Sigmoid colon (tissue), 6 donors: ENCODE measurements at regions not wholly inside any gene's neighbourhood (a gene's known extent, or its start where the extent isn't known, plus 50 kb on each side); places are given as distances from the start of the nearest gene placed in this dataset.
"Not testable (repeated sequence)": the region's sequence is repeated elsewhere in the genome, so short reads cannot be mapped to it uniquely, and the experiment has no call there.

Experiments used
- DNase-seq: peaks from one replicate; pipeline ENCODE4 v3.0.0-alpha.2; 2019
- H3K27ac ChIP-seq, 4 donors: fragments of 200-600 bp; sonication (generic); one replicate each; pipeline ENCODE4 v1.5.1; 2016 to 2019; ENCODE audit warnings: mild to moderate bottlenecking in 1 of 4
- H3K27me3 ChIP-seq, 3 donors: fragments of 200-600 bp; sonication (generic); one replicate each; pipeline ENCODE4 v1.5.1; 2019; ENCODE audit warnings: mild to moderate bottlenecking in 1 of 3
- H3K36me3 ChIP-seq, 4 donors: fragments of 200-600 bp; sonication (generic); one replicate each; pipeline ENCODE4 v1.5.1; 2016 to 2019
- H3K4me1 ChIP-seq, 4 donors: fragments of 200-600 bp; sonication (generic); one replicate each; pipeline ENCODE4 v1.5.1; 2017 to 2019
- H3K4me3 ChIP-seq, 4 donors: fragments of 200-600 bp; sonication (generic); one replicate each; pipeline ENCODE4 v1.5.1; 2017 to 2019; ENCODE audit warnings: mild to moderate bottlenecking in 2 of 4, moderate library complexity in 1 of 4
- H3K9me3 ChIP-seq, 4 donors: fragments of 200-600 bp in 3 of 4; sonication (generic) in 3 of 4; one replicate each; pipeline versions ENCODE4 v1.5.1 to v1.6.1; 2013 to 2019
- EP300 ChIP-seq, 4 donors: sonication (generic); formaldehyde crosslinking; IDR thresholded peaks; one replicate each; pipeline ENCODE4 v1.6.1; 2017; ENCODE audit warnings: antibody characterized with exemption in 4 of 4
- POLR2A ChIP-seq, 2 donors: fragments of 450-650 bp; IDR thresholded peaks; one replicate each; pipeline ENCODE4 v1.6.1; 2016; ENCODE audit warnings: antibody characterized with exemption in 2 of 2, mild to moderate bottlenecking in 2 of 2, moderate library complexity in 2 of 2
- POLR2AphosphoS5 ChIP-seq, 4 donors: sonication (generic); formaldehyde crosslinking; IDR thresholded peaks; one replicate each; pipeline ENCODE4 v1.6.1; 2017; ENCODE audit warnings: antibody characterized with exemption in 4 of 4
- WGBS, 2 donors: extraction: QIAGEN DNeasy Blood & Tissue Kit; methylation state at CpG; one replicate each; pipeline ENCODE4 v1.1.7; 2013; 5-methylcytosine and 5-hydroxymethylcytosine counted together
- intact Hi-C: fragments of 100-400 bp; cut with DNase I; formaldehyde crosslinking; loops from one replicate; pipeline ENCODE4 v1.15.1; 2023
- TF ChIP-seq, protein P1 (sequence below), 4 experiments: fragments of 450-650 bp in 3 of 4; fragments of 200-600 bp in 1 of 4; IDR thresholded peaks; one replicate each; pipeline ENCODE4 v1.5.1; 2016 to 2019; ENCODE audit warnings: antibody characterized with exemption in 4 of 4, mild to moderate bottlenecking in 3 of 4, moderate library complexity in 2 of 4
- donor health status: healthy with polysubstance abuse.
- donor health status: healthy.

GRCh38 chr2:139685090-139685983 is 905.1 kb upstream of the NXPH2 start:
- Histone ChIP-seq H3K9me3 (no peaks in the 10 kb centered on the region), H3K4me3 (no peak overlapping the region), H3K27ac (no peak overlapping the region), H3K36me3 (no peaks in the 10 kb centered on the region), H3K4me1 (no peaks in the 10 kb centered on the region), H3K27me3 (no peaks in the 10 kb centered on the region)
- no peak for DNase-seq
- intact Hi-C loops: no loop called here
- TF ChIP-seq, protein P1, sequence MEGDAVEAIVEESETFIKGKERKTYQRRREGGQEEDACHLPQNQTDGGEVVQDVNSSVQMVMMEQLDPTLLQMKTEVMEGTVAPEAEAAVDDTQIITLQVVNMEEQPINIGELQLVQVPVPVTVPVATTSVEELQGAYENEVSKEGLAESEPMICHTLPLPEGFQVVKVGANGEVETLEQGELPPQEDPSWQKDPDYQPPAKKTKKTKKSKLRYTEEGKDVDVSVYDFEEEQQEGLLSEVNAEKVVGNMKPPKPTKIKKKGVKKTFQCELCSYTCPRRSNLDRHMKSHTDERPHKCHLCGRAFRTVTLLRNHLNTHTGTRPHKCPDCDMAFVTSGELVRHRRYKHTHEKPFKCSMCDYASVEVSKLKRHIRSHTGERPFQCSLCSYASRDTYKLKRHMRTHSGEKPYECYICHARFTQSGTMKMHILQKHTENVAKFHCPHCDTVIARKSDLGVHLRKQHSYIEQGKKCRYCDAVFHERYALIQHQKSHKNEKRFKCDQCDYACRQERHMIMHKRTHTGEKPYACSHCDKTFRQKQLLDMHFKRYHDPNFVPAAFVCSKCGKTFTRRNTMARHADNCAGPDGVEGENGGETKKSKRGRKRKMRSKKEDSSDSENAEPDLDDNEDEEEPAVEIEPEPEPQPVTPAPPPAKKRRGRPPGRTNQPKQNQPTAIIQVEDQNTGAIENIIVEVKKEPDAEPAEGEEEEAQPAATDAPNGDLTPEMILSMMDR (IDR thresholded peaks at IDR 0.05): no peak
- TF ChIP-seq POLR2AphosphoS5 (IDR thresholded peaks at IDR 0.05) (no peak), POLR2A (IDR thresholded peaks at IDR 0.05) (no peak), EP300 (IDR thresholded peaks at IDR 0.05) (no peak)
- WGBS, 2 donors: 83 to 90% methylated on average over 5 of the region's 5 CpGs

DNA sequence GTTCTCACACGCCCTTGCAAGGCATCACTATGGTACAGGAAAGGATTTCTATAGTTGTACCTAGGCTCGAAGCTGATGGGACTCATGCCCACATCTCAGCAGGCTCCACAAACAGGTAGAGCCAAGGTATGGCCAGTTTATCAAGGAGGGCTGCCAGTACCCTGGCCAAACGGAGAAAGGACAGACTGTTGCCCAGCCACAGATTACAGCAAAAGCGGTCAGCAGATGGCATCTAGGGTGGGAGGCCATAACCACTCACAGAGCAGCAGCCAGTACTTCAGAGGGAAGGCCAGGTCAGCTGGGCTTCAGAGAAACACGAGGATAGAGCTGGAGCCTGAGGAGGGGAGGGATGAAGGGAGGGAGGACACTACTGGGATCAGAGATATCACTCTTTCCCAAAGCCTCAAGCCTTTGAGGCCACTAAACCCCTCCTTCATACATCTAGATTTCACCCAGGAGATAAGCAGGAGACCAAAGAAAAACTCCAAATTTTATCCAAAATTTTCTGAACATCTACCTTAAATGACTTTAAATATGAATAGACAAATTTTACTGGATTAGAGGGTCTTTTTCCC is 904.2 kb upstream of the NXPH2 start:
- TF ChIP-seq POLR2A (IDR thresholded peaks at IDR 0.05): no peak
- TF ChIP-seq, protein P1 (IDR thresholded peaks at IDR 0.05): no peak

GRCh38 chr2:139674577-139674976 is 894.4 kb upstream of the NXPH2 start:
- Histone ChIP-seq H3K27me3 (no peaks in the 10 kb centered on the region), H3K36me3 (no peaks in the 10 kb centered on the region), H3K4me1 (no peaks in the 10 kb centered on the region), H3K9me3 (no peaks in the 10 kb centered on the region), H3K4me3 (no peak overlapping the region), H3K27ac (no peak overlapping the region)
- no peak for DNase-seq
- TF ChIP-seq, protein P1 (IDR thresholded peaks at IDR 0.05): no peak
- TF ChIP-seq POLR2A (IDR thresholded peaks at IDR 0.05) (no peak), POLR2AphosphoS5 (IDR thresholded peaks at IDR 0.05) (no peak), EP300 (IDR thresholded peaks at IDR 0.05) (no peak)
- intact Hi-C loops: no loop called here

More for the DNA sequence above, 904.2 kb upstream of the NXPH2 start:
- no peaks in the 10 kb centered on the region for H3K9me3 ChIP-seq
- no peak for DNase-seq
- no peak overlapping the region for H3K4me3 ChIP-seq
- intact Hi-C loops: no loop called here
- H3K36me3 ChIP-seq: no peaks in the 10 kb centered on the region
- 80 to 82% methylated on average over 5 of the region's 5 CpGs for WGBS, 2 donors
- H3K27ac ChIP-seq: no peak overlapping the region
- no peaks in the 10 kb centered on the region for H3K27me3 ChIP-seq
- H3K4me1 ChIP-seq: no peaks in the 10 kb centered on the region

- DNase-seq, H3K4me1 ChIP-seq, H3K27me3 ChIP-seq, intact Hi-C loops, H3K27ac ChIP-seq, H3K36me3 ChIP-seq, H3K4me3 ChIP-seq, H3K9me3 ChIP-seq: not testable (repeated sequence)
- 17 to 51% methylated on average over 4 of the region's 4 CpGs for WGBS, 2 donors
Observed at GRCh38 chr2:139673447-139673846, 893.3 kb upstream of the NXPH2 start.

DNA sequence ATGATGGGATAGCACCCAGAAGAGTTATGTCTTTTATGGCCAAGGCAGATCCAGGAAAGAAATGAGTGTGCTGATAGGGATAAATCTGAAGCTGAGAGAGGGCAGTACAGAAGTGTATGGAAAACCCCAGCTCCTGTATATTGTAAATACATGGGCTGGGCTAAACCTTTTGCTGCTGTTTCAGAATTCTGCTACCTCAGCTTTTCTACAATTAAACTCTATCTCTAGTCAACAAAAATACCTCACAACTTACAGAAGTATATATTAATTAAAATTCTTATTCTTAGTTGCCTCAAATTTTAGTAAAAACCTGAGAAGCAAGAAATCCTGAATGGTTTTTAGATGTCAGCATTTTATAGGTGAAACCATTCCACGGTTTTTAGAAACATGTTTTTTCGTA is 889.5 kb upstream of the NXPH2 start:
- H3K36me3 ChIP-seq: no peaks in the 10 kb centered on the region
- no peaks in the 10 kb centered on the region for H3K27me3 ChIP-seq
- H3K27ac ChIP-seq: no peak overlapping the region
- no peak for TF ChIP-seq POLR2AphosphoS5 (IDR thresholded peaks at IDR 0.05)
- TF ChIP-seq, protein P1 (IDR thresholded peaks at IDR 0.05): no peak
- no peak for TF ChIP-seq POLR2A (IDR thresholded peaks at IDR 0.05)
- no peak for TF ChIP-seq EP300 (IDR thresholded peaks at IDR 0.05)
- 76 to 91% methylated on average over 2 of the region's 2 CpGs for WGBS, 2 donors
- no peak overlapping the region for H3K4me3 ChIP-seq
- DNase-seq: no peak
- no peaks in the 10 kb centered on the region for H3K9me3 ChIP-seq
- H3K4me1 ChIP-seq: no peaks in the 10 kb centered on the region
- intact Hi-C loops: no loop called here
